Cardiac muscle cell (in vitro differentiated cells and primary cell): ENCODE measurements at regions not wholly inside any gene's neighbourhood (a gene's known extent, or its start where the extent isn't known, plus 50 kb on each side); places are given as distances from the start of the nearest gene placed in this dataset.

ENCODE experiments used
- DNase-seq, 2 donors: peaks; one replicate each; pipeline versions ENCODE4 v3.0.0 to v3.0.0-alpha.2; 2010 to 2017; ENCODE audit warnings: low read depth in 1 of 2, low spot score in 1 of 2
- H3K27ac ChIP-seq: fragments of 200-600 bp; sonication (generic); 2 replicates; pipeline ENCODE4 v1.5.1; 2016
- H3K27me3 ChIP-seq: fragments of 200-600 bp; sonication (generic); 2 replicates; pipeline ENCODE4 v1.6.0; 2016; ENCODE audit warnings: control low read depth
- H3K36me3 ChIP-seq: fragments of 200-600 bp; sonication (generic); 2 replicates; pipeline ENCODE4 v1.5.1; 2016; ENCODE audit warnings: control low read depth
- H3K4me1 ChIP-seq: fragments of 200-600 bp; sonication (generic); 2 replicates; pipeline ENCODE4 v1.8.1; 2017; ENCODE audit warnings: low read depth, mild to moderate bottlenecking, mixed run types
- H3K4me3 ChIP-seq: fragments of 200-600 bp; sonication (generic); 2 replicates; pipeline ENCODE4 v1.5.1; 2016; ENCODE audit warnings: mild to moderate bottlenecking
- H3K9me3 ChIP-seq: fragments of 200-600 bp; sonication (generic); 2 replicates; pipeline ENCODE4 v1.5.1; 2017; ENCODE audit warnings: low read depth, mild to moderate bottlenecking, control low read depth
- CTCF ChIP-seq: IDR thresholded peaks from 2 replicates; pipeline ENCODE4 v1.5.1; 2012; ENCODE audit warnings: low read depth, mild to moderate bottlenecking, low read length

GRCh38 chr3:193933451-193933850 is 202.5 kb upstream of the HES1 start:
- no peak overlapping the region for H3K4me3 ChIP-seq
- DNase-seq = no peak
- no peaks in the 10 kb centered on the region for H3K4me1 ChIP-seq
- no peaks in the 10 kb centered on the region for H3K27me3 ChIP-seq
- H3K36me3 ChIP-seq = no peaks in the 10 kb centered on the region
- no peaks in the 10 kb centered on the region for H3K9me3 ChIP-seq
- H3K27ac ChIP-seq = no peak overlapping the region
- TF ChIP-seq CTCF = no peak

GRCh38 chr3:193935916-193936315 is 200.0 kb upstream of the HES1 start:
- Histone ChIP-seq H3K4me1 (no peaks in the 10 kb centered on the region), H3K4me3 (no peak overlapping the region), H3K36me3 (no peaks in the 10 kb centered on the region), H3K27me3 (no peaks in the 10 kb centered on the region), H3K9me3 (no peaks in the 10 kb centered on the region), H3K27ac (no peak overlapping the region)
- DNase-seq = no peak
- no peak for TF ChIP-seq CTCF

GRCh38 chr3:193938613-193939012 is 197.3 kb upstream of the HES1 start:
- Histone ChIP-seq H3K27me3 (no peaks in the 10 kb centered on the region), H3K36me3 (no peaks in the 10 kb centered on the region), H3K4me1 (no peaks in the 10 kb centered on the region), H3K27ac (no peak overlapping the region), H3K4me3 (no peak overlapping the region), H3K9me3 (no peaks in the 10 kb centered on the region)
- DNase-seq = no peak
- TF ChIP-seq CTCF = no peak

- Histone ChIP-seq H3K4me1 (no peaks in the 10 kb centered on the region), H3K27ac (no peak overlapping the region), H3K4me3 (no peak overlapping the region), H3K27me3 (peaks cover 2% of the 10 kb centered on the region), H3K36me3 (no peaks in the 10 kb centered on the region), H3K9me3 (no peaks in the 10 kb centered on the region)
- no peak for TF ChIP-seq CTCF
- DNase-seq = no peak
These were observed 196.4 kb upstream of the HES1 start for GRCh38 chr3:193939527-193939926.

- H3K27me3 ChIP-seq = peaks cover 4% of the 10 kb centered on the region
- H3K36me3 ChIP-seq = no peaks in the 10 kb centered on the region
- H3K4me3 ChIP-seq = no peak overlapping the region
- no peaks in the 10 kb centered on the region for H3K9me3 ChIP-seq
- no peak for TF ChIP-seq CTCF
- no peak overlapping the region for H3K27ac ChIP-seq
- no peaks in the 10 kb centered on the region for H3K4me1 ChIP-seq
- no peak for DNase-seq
These were observed 195.4 kb upstream of the HES1 start for GRCh38 chr3:193940526-193940925.

GRCh38 chr3:193941486-193941885 is 194.5 kb upstream of the HES1 start:
- Histone ChIP-seq H3K27me3 (peaks cover 4% of the 10 kb centered on the region), H3K4me1 (no peaks in the 10 kb centered on the region), H3K36me3 (no peaks in the 10 kb centered on the region), H3K9me3 (no peaks in the 10 kb centered on the region), H3K27ac (no peak overlapping the region), H3K4me3 (no peak overlapping the region)
- no peak for DNase-seq
- no peak for TF ChIP-seq CTCF
